ENCODE measurements at regions not wholly inside any gene's neighbourhood (a gene's known extent, or its start where the extent isn't known, plus 50 kb on each side); places are given as distances from the start of the nearest gene placed in this dataset.

GRCh38 chr19:28834996-28835395 lies 378.0 kb downstream of the UQCRFS1 start:
- no peak for DNase-seq
- Histone ChIP-seq H3K4me1 (no peaks in the 10 kb centered on the region), H3K36me3 (no peaks in the 10 kb centered on the region), H3K27ac (no peak overlapping the region), H3K27me3 (replicated peaks in 1 of 7) (peaks cover 0 to 20% (median 0%) of the 10 kb centered on the region in 7 donors), H3K9me3 (no peaks in the 10 kb centered on the region), H3K4me3 (no peak overlapping the region)
- WGBS, 5 donors = 61 to 83% (median 74%) methylated on average over 3 of the region's 3 CpGs
- intact Hi-C loops (cut with DNase I; ENCODE audit: low total_unique reads) = no loop called here
- no peak for TF ChIP-seq POLR2A (IDR thresholded peaks at IDR 0.05)
- TF ChIP-seq CTCF (IDR thresholded peaks at IDR 0.05 in 8 of 11, conservative IDR thresholded peaks at IDR 0.05 in 3 of 11) = no peak
- TF ChIP-seq POLR2AphosphoS5 (IDR thresholded peaks at IDR 0.05) = no peak

GRCh38 chr19:28831462-28831861 lies 381.5 kb downstream of the UQCRFS1 start:
- 80 to 88% (median 83%) methylated on average over 3 to 5 of the region's 5 CpGs for WGBS, 5 donors
- intact Hi-C loops (cut with DNase I; ENCODE audit: low total_unique reads) = no loop called here
- no peaks in the 10 kb centered on the region for H3K36me3 ChIP-seq

DNA sequence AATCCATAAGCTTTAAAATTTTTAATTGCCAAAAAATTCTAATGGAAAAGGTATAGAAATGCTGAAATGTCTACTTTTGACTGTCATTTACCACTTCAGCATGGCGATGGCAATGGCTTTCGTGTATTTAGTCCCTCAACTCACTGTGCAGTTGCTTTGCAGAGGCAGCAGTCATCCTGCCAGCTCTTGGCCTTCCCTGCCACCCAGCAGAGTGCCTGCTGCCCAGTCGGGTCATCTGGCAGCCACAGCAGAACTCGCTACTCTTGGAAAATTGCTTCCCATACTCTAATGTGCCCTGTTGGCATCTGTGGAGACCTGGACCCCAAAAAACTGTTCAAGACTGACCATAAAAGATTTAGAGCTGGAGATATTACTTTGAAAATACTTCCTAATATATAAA lies 383.2 kb downstream of the UQCRFS1 start:
- Histone ChIP-seq H3K4me3 (no peak overlapping the region), H3K36me3 (no peaks in the 10 kb centered on the region), H3K27me3 (replicated peaks in 1 of 7) (peaks cover 0 to 15% (median 0%) of the 10 kb centered on the region in 7 donors), H3K4me1 (no peaks in the 10 kb centered on the region), H3K27ac (no peak overlapping the region), H3K9me3 (no peaks in the 10 kb centered on the region)
- intact Hi-C loops (cut with DNase I; ENCODE audit: low total_unique reads) = no loop called here
- no peak for TF ChIP-seq CTCF (IDR thresholded peaks at IDR 0.05 in 8 of 11, conservative IDR thresholded peaks at IDR 0.05 in 3 of 11)
- TF ChIP-seq POLR2AphosphoS5 (IDR thresholded peaks at IDR 0.05) = no peak
- TF ChIP-seq POLR2A (IDR thresholded peaks at IDR 0.05) = no peak
- DNase-seq = no peak
- 66 to 86% (median 75%) methylated on average over 4 of the region's 4 CpGs for WGBS, 5 donors

More at GRCh38 chr19:28831462-28831861, 381.5 kb downstream of the UQCRFS1 start:
- Histone ChIP-seq H3K9me3 (no peaks in the 10 kb centered on the region), H3K27ac (no peak overlapping the region), H3K4me3 (no peak overlapping the region), H3K4me1 (no peaks in the 10 kb centered on the region), H3K27me3 (replicated peaks in 1 of 7) (peaks cover 0 to 20% (median 0%) of the 10 kb centered on the region in 7 donors)
- TF ChIP-seq POLR2A (IDR thresholded peaks at IDR 0.05) (no peak), POLR2AphosphoS5 (IDR thresholded peaks at IDR 0.05) (no peak), CTCF (IDR thresholded peaks at IDR 0.05 in 8 of 11, conservative IDR thresholded peaks at IDR 0.05 in 3 of 11) (no peak)
- no peak for DNase-seq

DNA sequence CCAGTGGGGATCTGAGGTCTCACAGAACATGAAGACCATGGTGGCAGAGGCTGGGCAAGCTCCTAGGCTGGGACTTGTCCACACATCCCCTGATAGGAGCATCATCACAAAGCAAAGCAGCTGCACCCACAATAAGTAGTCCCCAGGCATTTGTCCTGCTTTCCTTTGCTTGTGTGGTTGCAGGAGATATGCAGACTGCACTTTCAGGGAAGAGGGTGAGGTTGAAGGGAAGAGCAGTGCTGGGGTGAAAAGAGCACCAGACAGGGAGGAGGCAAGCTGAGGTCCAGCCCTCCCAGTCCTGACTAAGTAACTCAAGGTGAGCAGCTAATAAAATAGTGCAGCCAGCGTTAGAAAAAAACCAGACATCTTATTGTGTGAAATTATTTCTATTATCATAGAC lies 383.6 kb downstream of the UQCRFS1 start:
- no peaks in the 10 kb centered on the region for H3K36me3 ChIP-seq
- no peak overlapping the region for H3K4me3 ChIP-seq
- no peak overlapping the region for H3K27ac ChIP-seq
- intact Hi-C loops (cut with DNase I; ENCODE audit: low total_unique reads) = no loop called here
- no peak for DNase-seq
- no peak for TF ChIP-seq POLR2A (IDR thresholded peaks at IDR 0.05)
- 85 to 97% (median 88%) methylated on average over 1 of the region's 1 CpG for WGBS, 5 donors
- no peaks in the 10 kb centered on the region for H3K4me1 ChIP-seq
- H3K9me3 ChIP-seq = no peaks in the 10 kb centered on the region
- H3K27me3 ChIP-seq (replicated peaks in 1 of 7) = peaks cover 0 to 15% (median 0%) of the 10 kb centered on the region in 7 donors

Measured in spleen (tissue), 11 donors.